ENCODE measurements at regions not wholly inside any gene's neighbourhood (a gene's known extent, or its start where the extent isn't known, plus 50 kb on each side); places are given as distances from the start of the nearest gene placed in this dataset.

GRCh38 chr20:58028123-58028522, 200.3 kb downstream of the ANKRD60 start:
- H3K36me3 Mint-ChIP-seq, result no peaks in the 10 kb centered on the region
- no peak overlapping the region for H3K4me3 Mint-ChIP-seq
- peak; percentile 29 for DNase-seq (ENCODE audit: extremely low spot score, unreplicated experiment)
- no peaks in the 10 kb centered on the region for H3K4me1 Mint-ChIP-seq (ENCODE audit: unreplicated experiment)
- no peak overlapping the region for H3K27ac Mint-ChIP-seq
- H3K27me3 Mint-ChIP-seq, result peaks cover 28% of the 10 kb centered on the region
- no peaks in the 10 kb centered on the region for H3K9me3 Mint-ChIP-seq
- TF ChIP-seq, protein P1, sequence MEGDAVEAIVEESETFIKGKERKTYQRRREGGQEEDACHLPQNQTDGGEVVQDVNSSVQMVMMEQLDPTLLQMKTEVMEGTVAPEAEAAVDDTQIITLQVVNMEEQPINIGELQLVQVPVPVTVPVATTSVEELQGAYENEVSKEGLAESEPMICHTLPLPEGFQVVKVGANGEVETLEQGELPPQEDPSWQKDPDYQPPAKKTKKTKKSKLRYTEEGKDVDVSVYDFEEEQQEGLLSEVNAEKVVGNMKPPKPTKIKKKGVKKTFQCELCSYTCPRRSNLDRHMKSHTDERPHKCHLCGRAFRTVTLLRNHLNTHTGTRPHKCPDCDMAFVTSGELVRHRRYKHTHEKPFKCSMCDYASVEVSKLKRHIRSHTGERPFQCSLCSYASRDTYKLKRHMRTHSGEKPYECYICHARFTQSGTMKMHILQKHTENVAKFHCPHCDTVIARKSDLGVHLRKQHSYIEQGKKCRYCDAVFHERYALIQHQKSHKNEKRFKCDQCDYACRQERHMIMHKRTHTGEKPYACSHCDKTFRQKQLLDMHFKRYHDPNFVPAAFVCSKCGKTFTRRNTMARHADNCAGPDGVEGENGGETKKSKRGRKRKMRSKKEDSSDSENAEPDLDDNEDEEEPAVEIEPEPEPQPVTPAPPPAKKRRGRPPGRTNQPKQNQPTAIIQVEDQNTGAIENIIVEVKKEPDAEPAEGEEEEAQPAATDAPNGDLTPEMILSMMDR (conservative IDR thresholded peaks at IDR 0.05), result peak; percentile 28

GRCh38 chr20:58026361-58026760, 202.1 kb downstream of the ANKRD60 start:
- Mint-ChIP-seq H3K4me1 (ENCODE audit: unreplicated experiment) (no peaks in the 10 kb centered on the region), H3K4me3 (no peak overlapping the region), H3K9me3 (no peaks in the 10 kb centered on the region), H3K36me3 (no peaks in the 10 kb centered on the region), H3K27ac (no peak overlapping the region), H3K27me3 (peaks cover 34% of the 10 kb centered on the region)
- TF ChIP-seq, protein P1 (conservative IDR thresholded peaks at IDR 0.05), result no peak
- DNase-seq (ENCODE audit: extremely low spot score, unreplicated experiment), result peak; percentile 10

- peak; percentile 32 for DNase-seq (ENCODE audit: extremely low spot score, unreplicated experiment)
- H3K27ac Mint-ChIP-seq, result no peak overlapping the region
- H3K4me1 Mint-ChIP-seq (ENCODE audit: unreplicated experiment), result no peaks in the 10 kb centered on the region
- TF ChIP-seq, protein P1 (conservative IDR thresholded peaks at IDR 0.05), result no peak
- no peaks in the 10 kb centered on the region for H3K36me3 Mint-ChIP-seq
- peaks cover 35% of the 10 kb centered on the region for H3K27me3 Mint-ChIP-seq
- H3K9me3 Mint-ChIP-seq, result no peaks in the 10 kb centered on the region
- no peak overlapping the region for H3K4me3 Mint-ChIP-seq
Measured at GRCh38 chr20:58025233-58025632, 203.2 kb downstream of the ANKRD60 start.

GRCh38 chr20:58024241-58024721, 204.2 kb downstream of the ANKRD60 start:
- Mint-ChIP-seq H3K36me3 (no peaks in the 10 kb centered on the region), H3K27ac (no peak overlapping the region), H3K9me3 (no peaks in the 10 kb centered on the region), H3K4me3 (no peak overlapping the region), H3K27me3 (peaks cover 31% of the 10 kb centered on the region), H3K4me1 (ENCODE audit: unreplicated experiment) (no peaks in the 10 kb centered on the region)
- TF ChIP-seq, protein P1 (conservative IDR thresholded peaks at IDR 0.05), result no peak
- peak; percentile 59 for DNase-seq (ENCODE audit: extremely low spot score, unreplicated experiment)

DNA sequence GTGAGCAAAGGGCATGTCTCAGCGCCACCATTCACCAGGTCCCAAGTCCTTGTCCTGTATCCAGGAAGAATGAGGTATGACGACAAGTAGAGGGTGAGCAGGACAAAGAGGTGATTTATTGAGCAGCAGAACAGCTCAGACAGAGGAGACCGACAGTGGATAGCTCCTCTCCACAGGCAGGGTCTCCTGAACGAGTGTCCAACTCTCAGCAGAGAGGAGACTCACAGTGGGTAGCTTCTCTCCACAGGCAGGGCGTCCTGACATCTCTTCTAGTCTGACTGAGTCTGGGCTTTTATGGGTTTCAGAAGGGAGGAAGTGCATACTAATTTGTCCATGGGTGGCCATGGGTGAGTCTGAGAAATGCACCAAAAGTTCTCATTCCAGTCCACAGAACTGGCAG, 204.7 kb downstream of the ANKRD60 start:
- peaks cover 28% of the 10 kb centered on the region for H3K27me3 Mint-ChIP-seq
- TF ChIP-seq, protein P1 (conservative IDR thresholded peaks at IDR 0.05), result no peak
- no peak overlapping the region for H3K4me3 Mint-ChIP-seq
- no peaks in the 10 kb centered on the region for H3K36me3 Mint-ChIP-seq
- no peak overlapping the region for H3K27ac Mint-ChIP-seq
- no peaks in the 10 kb centered on the region for H3K9me3 Mint-ChIP-seq
- no peak for DNase-seq (ENCODE audit: extremely low spot score, unreplicated experiment)
- H3K4me1 Mint-ChIP-seq (ENCODE audit: unreplicated experiment), result no peaks in the 10 kb centered on the region

DNA sequence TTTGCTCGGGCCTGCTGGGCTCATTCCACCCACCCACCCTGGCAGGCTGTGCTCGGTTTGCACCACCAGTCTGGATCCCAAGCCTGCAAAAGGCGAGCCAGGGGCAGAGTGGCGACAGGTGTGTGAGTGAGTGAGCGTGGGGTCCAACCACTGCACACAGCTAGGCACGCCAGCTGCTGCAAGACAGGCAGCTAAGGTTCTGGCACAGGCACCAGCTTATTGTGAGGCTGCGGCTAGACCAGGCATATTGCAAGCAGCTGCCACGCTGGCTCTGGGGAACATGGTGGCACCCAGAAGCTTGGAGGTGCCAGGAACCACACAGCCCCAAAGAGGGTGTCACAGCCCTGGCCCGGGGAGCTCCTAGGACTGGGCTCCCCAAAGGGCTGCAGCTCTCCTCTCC, 205.1 kb downstream of the ANKRD60 start:
- no peak overlapping the region for H3K4me3 Mint-ChIP-seq
- TF ChIP-seq, protein P1 (conservative IDR thresholded peaks at IDR 0.05), result no peak
- H3K27me3 Mint-ChIP-seq, result peaks cover 24% of the 10 kb centered on the region
- H3K4me1 Mint-ChIP-seq (ENCODE audit: unreplicated experiment), result no peaks in the 10 kb centered on the region
- H3K9me3 Mint-ChIP-seq, result no peaks in the 10 kb centered on the region
- H3K27ac Mint-ChIP-seq, result no peak overlapping the region
- H3K36me3 Mint-ChIP-seq, result no peaks in the 10 kb centered on the region
- peak; percentile 48 for DNase-seq (ENCODE audit: extremely low spot score, unreplicated experiment)

Measured in type B pancreatic cell (in vitro differentiated cells).